Activated CD8-positive, alpha-beta memory T cell treated with anti-CD3 and anti-CD28 coated beads for 24 hours (primary cell): ENCODE measurements at regions not wholly inside any gene's neighbourhood (a gene's known extent, or its start where the extent isn't known, plus 50 kb on each side); places are given as distances from the start of the nearest gene placed in this dataset.

ENCODE experiments used
- DNase-seq: peaks from one replicate; pipeline ENCODE4 v3.0.0-alpha.2; 2020

- DNase-seq = no peak
Observed at GRCh38 chr15:97196048-97197014, 764.2 kb upstream of the ARRDC4 start.

- DNase-seq = no peak
Observed at GRCh38 chr15:97199393-97200051, 761.0 kb upstream of the ARRDC4 start.

GRCh38 chr15:97200161-97200560 is 760.3 kb upstream of the ARRDC4 start:
- DNase-seq = no peak

GRCh38 chr15:97210277-97210676 is 750.2 kb upstream of the ARRDC4 start:
- DNase-seq = no peak

- DNase-seq = no peak
Observed at GRCh38 chr15:97215629-97216028, 744.9 kb upstream of the ARRDC4 start.

- no peak for DNase-seq
Observed at GRCh38 chr15:97224191-97224641, 736.3 kb upstream of the ARRDC4 start.

- no peak for DNase-seq
Observed at GRCh38 chr15:97234851-97235610, 725.5 kb upstream of the ARRDC4 start.

- DNase-seq = no peak
Observed at GRCh38 chr15:97235611-97235985, 724.9 kb upstream of the ARRDC4 start.

GRCh38 chr15:97236140-97236539 is 724.4 kb upstream of the ARRDC4 start:
- DNase-seq = no peak

GRCh38 chr15:97237160-97237559 is 723.3 kb upstream of the ARRDC4 start:
- no peak for DNase-seq

- no peak for DNase-seq
Observed at GRCh38 chr15:97248376-97248775, 712.1 kb upstream of the ARRDC4 start.

GRCh38 chr15:97259943-97260342 is 700.6 kb upstream of the ARRDC4 start:
- DNase-seq = no peak

- DNase-seq = no peak
Observed at GRCh38 chr15:97301166-97301565, 659.3 kb upstream of the ARRDC4 start.

- no peak for DNase-seq
Observed at GRCh38 chr15:97316362-97316761, 644.1 kb upstream of the ARRDC4 start.

- no peak for DNase-seq
Observed at GRCh38 chr15:97317163-97317562, 643.3 kb upstream of the ARRDC4 start.

GRCh38 chr15:97319291-97319690 is 641.2 kb upstream of the ARRDC4 start:
- no peak for DNase-seq

- DNase-seq = no peak
Observed at GRCh38 chr15:97346221-97346620, 614.3 kb upstream of the ARRDC4 start.

GRCh38 chr15:97350813-97351212 is 609.7 kb upstream of the ARRDC4 start:
- DNase-seq = no peak

- no peak for DNase-seq
Observed at GRCh38 chr15:97383516-97383915, 577.0 kb upstream of the ARRDC4 start.

GRCh38 chr15:97386940-97387339 is 573.6 kb upstream of the ARRDC4 start:
- no peak for DNase-seq

- no peak for DNase-seq
Observed at GRCh38 chr15:97401195-97401594, 559.3 kb upstream of the ARRDC4 start.

- DNase-seq = no peak
Observed at GRCh38 chr15:97401970-97402369, 558.5 kb upstream of the ARRDC4 start.

- no peak for DNase-seq
Observed at GRCh38 chr15:97406841-97407240, 553.7 kb upstream of the ARRDC4 start.
